NT2/D1 (cell line): ENCODE measurements at regions not wholly inside any gene's neighbourhood (a gene's known extent, or its start where the extent isn't known, plus 50 kb on each side); places are given as distances from the start of the nearest gene placed in this dataset.

Source experiments
- YY1 ChIP-seq: IDR thresholded peaks from 2 replicates; pipeline ENCODE4 v1.6.1; 2011; ENCODE audit not compliant: insufficient read length, insufficient read depth
- ZNF274 ChIP-seq: IDR thresholded peaks from 2 replicates; pipeline ENCODE4 v1.6.1; 2011; ENCODE audit warnings: mild to moderate bottlenecking, low read depth, low read length

DNA sequence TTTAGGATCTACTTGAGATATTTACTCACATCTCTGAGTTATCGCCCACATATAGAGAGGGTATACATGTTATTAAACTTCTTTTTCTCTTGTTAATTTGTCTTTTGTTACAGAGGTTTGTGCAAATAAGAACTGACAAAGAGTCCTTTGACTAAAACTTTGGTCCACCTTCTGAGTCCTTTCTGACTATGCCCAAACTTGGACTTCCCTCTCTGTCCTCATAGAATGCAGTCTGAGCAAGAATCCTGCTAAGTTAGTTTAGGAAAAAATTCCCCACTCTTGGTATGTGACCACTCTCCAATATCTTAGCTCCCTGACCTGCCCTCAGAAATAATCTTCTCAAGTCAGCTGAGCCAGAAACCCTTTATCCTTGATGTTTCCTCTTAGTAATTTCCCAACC lies 257.5 kb upstream of the REG3G start:
- no peak for TF ChIP-seq YY1
- no peak for TF ChIP-seq ZNF274
